Thyroid gland (tissue), 4 donors: ENCODE measurements at regions not wholly inside any gene's neighbourhood (a gene's known extent, or its start where the extent isn't known, plus 50 kb on each side); places are given as distances from the start of the nearest gene placed in this dataset.

ENCODE experiments used
- CTCF ChIP-seq, 6 experiments: fragments of 200-600 bp in 3 of 6; fragments of 450-650 bp in 3 of 6; sonication (generic) in 3 of 6; IDR thresholded peaks; one replicate each; pipeline ENCODE4 v1.5.1; 2016 to 2019; ENCODE audit warnings: antibody characterized with exemption in 6 of 6, mild to moderate bottlenecking in 2 of 6, inconsistent platforms in 1 of 6, moderate library complexity in 1 of 6
- POLR2A ChIP-seq, 2 donors: fragments of 450-650 bp; IDR thresholded peaks; one replicate each; pipeline ENCODE4 v1.6.1; 2017; ENCODE audit warnings: antibody characterized with exemption in 2 of 2, mild to moderate bottlenecking in 2 of 2, moderate library complexity in 1 of 2

GRCh38 chr4:126124818-126125217, 810.1 kb downstream of the FAT4 start:
- TF ChIP-seq CTCF (IDR thresholded peaks at IDR 0.05) (no peak), POLR2A (IDR thresholded peaks at IDR 0.05) (no peak)
